GM23338 (cell line): ENCODE measurements at regions not wholly inside any gene's neighbourhood (a gene's known extent, or its start where the extent isn't known, plus 50 kb on each side); places are given as distances from the start of the nearest gene placed in this dataset.

Experiments used
- EZH2phosphoT487 ChIP-seq: fragments of 200-600 bp; sonication (generic); IDR thresholded peaks from one replicate; pipeline ENCODE4 v1.8.1; 2018; ENCODE audit warnings: antibody characterized with exemption; ENCODE audit not compliant: unreplicated experiment
- STAT1 ChIP-seq: IDR thresholded peaks from one replicate; pipeline ENCODE4 v1.6.1; 2016; ENCODE audit warnings: antibody characterized with exemption; ENCODE audit not compliant: unreplicated experiment
- ZNF331 ChIP-seq: fragments of 250-450 bp; sonication (Bioruptor Pico); IDR thresholded peaks from 2 replicates; pipeline ENCODE4 v1.5.0; 2020; ENCODE audit warnings: low read depth, mild to moderate bottlenecking, moderate library complexity
- TF ChIP-seq, protein P1 (sequence below): fragments of 250-450 bp; sonication (Bioruptor Pico); IDR thresholded peaks from 2 replicates; pipeline ENCODE4 v1.5.0; 2020; ENCODE audit warnings: mild to moderate bottlenecking, moderate library complexity
- TF ChIP-seq, protein P2 (sequence below), 2 experiments: fragments of 200-600 bp in 1 of 2; sonication (generic) in 1 of 2; conservative IDR thresholded peaks; 2 replicates each; pipeline versions ENCODE4 v1.5.1 to v1.6.1; 2016 to 2017; ENCODE audit warnings: antibody characterized with exemption in 2 of 2, low read depth in 2 of 2, mild to moderate bottlenecking in 2 of 2, moderate library complexity in 1 of 2
- TF ChIP-seq, protein P3 (sequence below): IDR thresholded peaks from one replicate; pipeline ENCODE4 v1.6.1; 2018; ENCODE audit warnings: antibody characterized with exemption; ENCODE audit not compliant: unreplicated experiment

DNA sequence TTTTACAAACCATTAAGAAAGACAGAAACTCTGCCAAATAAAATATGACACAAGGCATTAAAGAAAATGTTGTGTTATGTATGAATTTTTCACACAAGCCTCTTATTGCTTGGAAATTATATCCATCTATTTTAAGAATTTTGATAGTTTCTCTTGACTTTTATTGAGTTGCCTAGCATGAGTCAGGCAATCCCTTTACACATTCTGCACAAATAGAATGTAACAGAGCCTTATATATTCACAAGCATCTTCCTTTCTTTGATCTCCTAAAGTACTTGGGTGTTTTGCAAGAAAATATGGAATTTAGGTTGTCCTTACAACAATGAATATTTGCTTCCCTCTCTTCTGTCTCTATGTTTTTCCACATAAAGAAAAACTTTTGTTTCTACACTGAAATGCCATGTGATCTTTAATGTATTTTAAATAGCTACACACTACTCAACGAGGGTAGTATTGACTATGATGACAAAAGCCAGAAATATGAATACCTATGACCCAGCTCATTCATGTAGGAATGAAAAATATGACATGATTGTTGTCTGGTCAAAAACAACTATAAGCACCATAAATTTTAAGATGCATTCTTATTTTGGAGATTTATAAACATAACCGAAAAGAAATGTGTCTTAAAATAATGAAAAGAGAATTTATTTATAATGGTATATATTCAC, 398.8 kb downstream of the GUCY1A2 start (continued):
- TF ChIP-seq, protein P1, sequence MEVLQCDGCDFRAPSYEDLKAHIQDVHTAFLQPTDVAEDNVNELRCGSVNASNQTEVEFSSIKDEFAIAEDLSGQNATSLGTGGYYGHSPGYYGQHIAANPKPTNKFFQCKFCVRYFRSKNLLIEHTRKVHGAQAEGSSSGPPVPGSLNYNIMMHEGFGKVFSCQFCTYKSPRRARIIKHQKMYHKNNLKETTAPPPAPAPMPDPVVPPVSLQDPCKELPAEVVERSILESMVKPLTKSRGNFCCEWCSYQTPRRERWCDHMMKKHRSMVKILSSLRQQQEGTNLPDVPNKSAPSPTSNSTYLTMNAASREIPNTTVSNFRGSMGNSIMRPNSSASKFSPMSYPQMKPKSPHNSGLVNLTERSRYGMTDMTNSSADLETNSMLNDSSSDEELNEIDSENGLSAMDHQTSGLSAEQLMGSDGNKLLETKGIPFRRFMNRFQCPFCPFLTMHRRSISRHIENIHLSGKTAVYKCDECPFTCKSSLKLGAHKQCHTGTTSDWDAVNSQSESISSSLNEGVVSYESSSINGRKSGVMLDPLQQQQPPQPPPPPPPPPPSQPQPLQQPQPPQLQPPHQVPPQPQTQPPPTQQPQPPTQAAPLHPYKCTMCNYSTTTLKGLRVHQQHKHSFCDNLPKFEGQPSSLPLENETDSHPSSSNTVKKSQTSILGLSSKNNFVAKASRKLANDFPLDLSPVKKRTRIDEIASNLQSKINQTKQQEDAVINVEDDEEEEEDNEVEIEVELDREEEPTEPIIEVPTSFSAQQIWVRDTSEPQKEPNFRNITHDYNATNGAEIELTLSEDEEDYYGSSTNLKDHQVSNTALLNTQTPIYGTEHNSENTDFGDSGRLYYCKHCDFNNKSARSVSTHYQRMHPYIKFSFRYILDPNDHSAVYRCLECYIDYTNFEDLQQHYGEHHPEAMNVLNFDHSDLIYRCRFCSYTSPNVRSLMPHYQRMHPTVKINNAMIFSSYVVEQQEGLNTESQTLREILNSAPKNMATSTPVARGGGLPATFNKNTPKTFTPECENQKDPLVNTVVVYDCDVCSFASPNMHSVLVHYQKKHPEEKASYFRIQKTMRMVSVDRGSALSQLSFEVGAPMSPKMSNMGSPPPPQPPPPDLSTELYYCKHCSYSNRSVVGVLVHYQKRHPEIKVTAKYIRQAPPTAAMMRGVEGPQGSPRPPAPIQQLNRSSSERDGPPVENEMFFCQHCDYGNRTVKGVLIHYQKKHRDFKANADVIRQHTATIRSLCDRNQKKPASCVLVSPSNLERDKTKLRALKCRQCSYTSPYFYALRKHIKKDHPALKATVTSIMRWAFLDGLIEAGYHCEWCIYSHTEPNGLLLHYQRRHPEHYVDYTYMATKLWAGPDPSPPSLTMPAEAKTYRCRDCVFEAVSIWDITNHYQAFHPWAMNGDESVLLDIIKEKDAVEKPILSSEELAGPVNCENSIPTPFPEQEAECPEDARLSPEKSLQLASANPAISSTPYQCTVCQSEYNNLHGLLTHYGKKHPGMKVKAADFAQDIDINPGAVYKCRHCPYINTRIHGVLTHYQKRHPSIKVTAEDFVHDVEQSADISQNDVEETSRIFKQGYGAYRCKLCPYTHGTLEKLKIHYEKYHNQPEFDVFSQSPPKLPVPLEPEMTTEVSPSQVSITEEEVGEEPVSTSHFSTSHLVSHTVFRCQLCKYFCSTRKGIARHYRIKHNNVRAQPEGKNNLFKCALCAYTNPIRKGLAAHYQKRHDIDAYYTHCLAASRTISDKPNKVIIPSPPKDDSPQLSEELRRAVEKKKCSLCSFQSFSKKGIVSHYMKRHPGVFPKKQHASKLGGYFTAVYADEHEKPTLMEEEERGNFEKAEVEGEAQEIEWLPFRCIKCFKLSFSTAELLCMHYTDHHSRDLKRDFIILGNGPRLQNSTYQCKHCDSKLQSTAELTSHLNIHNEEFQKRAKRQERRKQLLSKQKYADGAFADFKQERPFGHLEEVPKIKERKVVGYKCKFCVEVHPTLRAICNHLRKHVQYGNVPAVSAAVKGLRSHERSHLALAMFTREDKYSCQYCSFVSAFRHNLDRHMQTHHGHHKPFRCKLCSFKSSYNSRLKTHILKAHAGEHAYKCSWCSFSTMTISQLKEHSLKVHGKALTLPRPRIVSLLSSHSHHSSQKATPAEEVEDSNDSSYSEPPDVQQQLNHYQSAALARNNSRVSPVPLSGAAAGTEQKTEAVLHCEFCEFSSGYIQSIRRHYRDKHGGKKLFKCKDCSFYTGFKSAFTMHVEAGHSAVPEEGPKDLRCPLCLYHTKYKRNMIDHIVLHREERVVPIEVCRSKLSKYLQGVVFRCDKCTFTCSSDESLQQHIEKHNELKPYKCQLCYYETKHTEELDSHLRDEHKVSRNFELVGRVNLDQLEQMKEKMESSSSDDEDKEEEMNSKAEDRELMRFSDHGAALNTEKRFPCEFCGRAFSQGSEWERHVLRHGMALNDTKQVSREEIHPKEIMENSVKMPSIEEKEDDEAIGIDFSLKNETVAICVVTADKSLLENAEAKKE (CRISPR knock-in tag), result no peak
- no peak for TF ChIP-seq EZH2phosphoT487
- TF ChIP-seq ZNF331 (CRISPR knock-in tag), result no peak
- no peak for TF ChIP-seq STAT1
- TF ChIP-seq, protein P2, sequence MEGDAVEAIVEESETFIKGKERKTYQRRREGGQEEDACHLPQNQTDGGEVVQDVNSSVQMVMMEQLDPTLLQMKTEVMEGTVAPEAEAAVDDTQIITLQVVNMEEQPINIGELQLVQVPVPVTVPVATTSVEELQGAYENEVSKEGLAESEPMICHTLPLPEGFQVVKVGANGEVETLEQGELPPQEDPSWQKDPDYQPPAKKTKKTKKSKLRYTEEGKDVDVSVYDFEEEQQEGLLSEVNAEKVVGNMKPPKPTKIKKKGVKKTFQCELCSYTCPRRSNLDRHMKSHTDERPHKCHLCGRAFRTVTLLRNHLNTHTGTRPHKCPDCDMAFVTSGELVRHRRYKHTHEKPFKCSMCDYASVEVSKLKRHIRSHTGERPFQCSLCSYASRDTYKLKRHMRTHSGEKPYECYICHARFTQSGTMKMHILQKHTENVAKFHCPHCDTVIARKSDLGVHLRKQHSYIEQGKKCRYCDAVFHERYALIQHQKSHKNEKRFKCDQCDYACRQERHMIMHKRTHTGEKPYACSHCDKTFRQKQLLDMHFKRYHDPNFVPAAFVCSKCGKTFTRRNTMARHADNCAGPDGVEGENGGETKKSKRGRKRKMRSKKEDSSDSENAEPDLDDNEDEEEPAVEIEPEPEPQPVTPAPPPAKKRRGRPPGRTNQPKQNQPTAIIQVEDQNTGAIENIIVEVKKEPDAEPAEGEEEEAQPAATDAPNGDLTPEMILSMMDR (conservative IDR thresholded peaks at IDR 0.05; ENCODE audit: low read depth in 2 of 2), result no peak
- TF ChIP-seq, protein P3, sequence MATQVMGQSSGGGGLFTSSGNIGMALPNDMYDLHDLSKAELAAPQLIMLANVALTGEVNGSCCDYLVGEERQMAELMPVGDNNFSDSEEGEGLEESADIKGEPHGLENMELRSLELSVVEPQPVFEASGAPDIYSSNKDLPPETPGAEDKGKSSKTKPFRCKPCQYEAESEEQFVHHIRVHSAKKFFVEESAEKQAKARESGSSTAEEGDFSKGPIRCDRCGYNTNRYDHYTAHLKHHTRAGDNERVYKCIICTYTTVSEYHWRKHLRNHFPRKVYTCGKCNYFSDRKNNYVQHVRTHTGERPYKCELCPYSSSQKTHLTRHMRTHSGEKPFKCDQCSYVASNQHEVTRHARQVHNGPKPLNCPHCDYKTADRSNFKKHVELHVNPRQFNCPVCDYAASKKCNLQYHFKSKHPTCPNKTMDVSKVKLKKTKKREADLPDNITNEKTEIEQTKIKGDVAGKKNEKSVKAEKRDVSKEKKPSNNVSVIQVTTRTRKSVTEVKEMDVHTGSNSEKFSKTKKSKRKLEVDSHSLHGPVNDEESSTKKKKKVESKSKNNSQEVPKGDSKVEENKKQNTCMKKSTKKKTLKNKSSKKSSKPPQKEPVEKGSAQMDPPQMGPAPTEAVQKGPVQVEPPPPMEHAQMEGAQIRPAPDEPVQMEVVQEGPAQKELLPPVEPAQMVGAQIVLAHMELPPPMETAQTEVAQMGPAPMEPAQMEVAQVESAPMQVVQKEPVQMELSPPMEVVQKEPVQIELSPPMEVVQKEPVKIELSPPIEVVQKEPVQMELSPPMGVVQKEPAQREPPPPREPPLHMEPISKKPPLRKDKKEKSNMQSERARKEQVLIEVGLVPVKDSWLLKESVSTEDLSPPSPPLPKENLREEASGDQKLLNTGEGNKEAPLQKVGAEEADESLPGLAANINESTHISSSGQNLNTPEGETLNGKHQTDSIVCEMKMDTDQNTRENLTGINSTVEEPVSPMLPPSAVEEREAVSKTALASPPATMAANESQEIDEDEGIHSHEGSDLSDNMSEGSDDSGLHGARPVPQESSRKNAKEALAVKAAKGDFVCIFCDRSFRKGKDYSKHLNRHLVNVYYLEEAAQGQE, result no peak
